Astrocyte (in vitro differentiated cells and primary cell): ENCODE measurements at regions not wholly inside any gene's neighbourhood (a gene's known extent, or its start where the extent isn't known, plus 50 kb on each side); places are given as distances from the start of the nearest gene placed in this dataset.
"Not testable (repeated sequence)": the region's sequence is repeated elsewhere in the genome, so short reads cannot be mapped to it uniquely, and the experiment has no call there.

Experiments used
- CTCF ChIP-seq: IDR thresholded peaks from 2 replicates; pipeline ENCODE4 v1.5.1; 2011; ENCODE audit warnings: low read depth, mild to moderate bottlenecking, inconsistent platforms, low read length, moderate library complexity; ENCODE audit not compliant: insufficient read depth
- EZH2 ChIP-seq: IDR thresholded peaks from 2 replicates; pipeline ENCODE4 v1.6.1; 2012; ENCODE audit warnings: mild to moderate bottlenecking, low read length, inconsistent platforms; ENCODE audit not compliant: insufficient read depth

GRCh38 chr21:6101588-6101987, 4419.8 kb upstream of the TPTE start:
- not testable (repeated sequence) for TF ChIP-seq CTCF, EZH2
